Fibroblast of the conjunctiva (primary cell): ENCODE measurements at regions not wholly inside any gene's neighbourhood (a gene's known extent, or its start where the extent isn't known, plus 50 kb on each side); places are given as distances from the start of the nearest gene placed in this dataset.
A peak's percentile ranks its signal among the peaks of the same experiment; 100 is the strongest.
"Not testable (repeated sequence)": the region's sequence is repeated elsewhere in the genome, so short reads cannot be mapped to it uniquely, and the experiment has no call there.

Source experiments
- DNase-seq: peaks from one replicate; pipeline ENCODE4 v3.0.0-alpha.2; 2010; ENCODE audit warnings: low read depth

DNA sequence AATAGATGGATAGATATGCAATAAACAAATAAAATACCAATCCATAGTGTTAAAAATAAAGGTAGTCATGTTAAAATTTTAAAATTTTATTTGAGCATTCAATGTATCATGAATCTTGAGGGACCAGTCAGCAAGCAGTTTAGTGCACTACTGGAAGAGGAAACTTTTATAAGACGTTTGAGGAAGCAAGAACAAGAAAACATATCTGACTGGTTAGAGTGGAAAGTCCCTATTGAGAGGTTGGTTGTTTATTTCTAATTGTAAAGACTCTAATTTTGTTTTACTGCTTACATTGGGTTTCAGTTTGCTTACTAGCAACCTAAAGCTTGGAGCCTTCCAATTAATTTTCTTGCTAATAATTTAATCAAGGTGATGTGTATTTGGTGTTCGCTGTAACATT is 786.2 kb downstream of the RAB28 start:
- no peak for DNase-seq

DNA sequence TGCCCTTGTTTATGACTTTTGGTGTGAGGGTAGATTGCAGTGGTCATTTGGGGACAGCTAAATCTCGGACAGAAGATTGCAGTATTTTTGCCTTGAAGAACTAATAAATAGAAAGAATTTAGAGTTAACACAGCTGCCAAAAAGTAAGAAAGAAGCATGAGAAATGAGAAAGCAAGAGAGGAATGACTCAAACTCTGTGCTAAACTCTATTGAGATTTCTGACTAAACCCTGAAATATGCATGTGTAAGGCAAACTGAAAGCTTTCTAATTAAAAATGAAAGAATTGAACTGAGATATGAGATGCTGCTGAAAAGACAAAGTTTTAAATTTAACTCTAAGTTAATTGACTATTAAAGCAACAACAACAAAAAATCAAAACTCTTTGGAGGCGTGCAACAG is 791.3 kb downstream of the RAB28 start:
- no peak for DNase-seq

DNA sequence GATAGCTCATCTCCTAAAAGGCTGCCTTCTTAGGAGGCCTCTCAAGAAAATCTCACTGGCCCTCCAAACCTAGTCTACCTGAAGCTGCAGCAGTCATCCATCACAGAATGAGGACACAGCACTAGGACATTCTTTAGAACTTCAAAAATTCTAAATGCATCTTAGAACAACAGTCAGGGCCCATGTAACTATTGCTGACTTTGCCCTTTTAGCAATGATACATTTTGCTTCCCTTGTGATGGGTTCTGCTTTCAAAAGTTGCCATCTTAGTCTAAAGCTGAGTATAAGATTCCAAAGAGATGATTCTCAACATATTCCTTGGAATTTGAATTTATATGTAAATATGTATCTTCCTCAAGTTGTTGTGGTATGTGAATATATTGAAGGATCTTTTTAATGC is 793.0 kb downstream of the RAB28 start:
- DNase-seq = no peak

DNA sequence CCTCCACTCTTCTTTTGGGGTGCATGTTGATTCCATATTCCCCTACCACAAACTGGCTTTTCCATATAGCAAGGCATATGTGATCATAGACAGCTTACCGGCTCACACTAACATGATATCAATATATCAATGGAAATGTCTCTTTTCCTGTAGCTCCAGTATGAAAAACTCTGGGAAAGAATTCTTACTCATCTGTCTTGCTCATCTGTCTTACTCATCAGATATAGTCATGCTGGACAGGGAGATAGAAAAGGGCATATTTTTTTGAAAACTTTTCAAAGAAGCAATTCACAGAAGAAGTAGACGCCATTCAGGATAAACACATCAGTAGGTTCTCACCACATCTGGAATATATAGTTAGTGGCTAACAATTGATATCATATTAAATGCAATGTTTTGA is 794.7 kb downstream of the RAB28 start:
- no peak for DNase-seq

DNA sequence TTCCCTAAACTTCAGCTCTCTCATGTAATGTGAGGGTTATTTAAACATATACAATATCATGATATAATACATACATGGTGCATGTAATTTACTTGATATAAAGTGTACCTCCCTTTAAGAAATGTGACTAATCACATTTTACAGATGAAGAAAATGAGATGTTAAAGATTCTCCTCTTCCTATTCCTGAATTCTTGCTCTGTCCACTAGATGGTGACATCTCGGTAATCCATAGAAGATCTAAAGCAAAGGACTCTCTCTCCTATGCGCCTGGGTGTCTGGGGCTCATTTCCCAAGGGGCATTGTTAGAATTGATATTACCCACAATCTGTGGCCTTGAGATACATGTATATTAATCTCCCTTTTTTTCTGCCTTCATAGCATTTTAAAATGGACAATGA is 804.9 kb downstream of the RAB28 start:
- DNase-seq = no peak

DNA sequence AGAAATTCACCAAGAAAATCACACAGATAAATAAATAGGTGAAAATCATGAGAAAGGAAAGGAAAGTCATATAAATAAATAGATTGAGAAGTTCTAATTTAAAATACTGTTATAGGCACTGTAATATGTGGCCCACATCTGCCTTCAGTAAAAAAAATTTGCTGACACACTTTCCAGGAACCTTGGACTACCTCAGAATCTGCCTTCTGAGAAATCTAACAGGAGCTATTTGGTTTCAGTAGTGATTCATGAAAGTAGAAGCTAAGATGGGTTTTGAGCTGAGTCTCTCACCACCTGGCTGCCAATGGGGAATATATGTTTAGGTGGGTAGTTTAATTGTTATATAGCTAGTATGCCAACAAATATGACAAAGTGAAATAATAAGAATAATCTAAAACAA is 810.0 kb downstream of the RAB28 start:
- no peak for DNase-seq

DNA sequence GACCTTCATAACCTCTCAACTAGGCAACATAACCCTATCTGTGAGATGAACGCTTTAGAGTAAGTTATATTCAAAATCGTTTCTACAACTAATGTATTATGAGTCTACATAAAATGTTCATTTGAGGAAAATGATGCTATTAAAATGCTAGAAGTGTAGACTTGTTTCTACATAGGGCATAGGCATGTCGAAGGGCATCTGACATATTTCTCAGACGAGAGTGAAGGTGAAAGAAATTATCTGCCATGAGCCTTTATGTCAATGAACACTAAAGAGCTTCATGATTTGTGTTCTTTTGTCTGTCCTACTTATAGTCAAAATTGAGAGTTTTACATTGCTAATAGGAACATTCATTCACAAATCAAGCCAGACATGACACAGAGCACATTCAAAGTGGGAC is 811.8 kb downstream of the RAB28 start:
- no peak for DNase-seq

DNA sequence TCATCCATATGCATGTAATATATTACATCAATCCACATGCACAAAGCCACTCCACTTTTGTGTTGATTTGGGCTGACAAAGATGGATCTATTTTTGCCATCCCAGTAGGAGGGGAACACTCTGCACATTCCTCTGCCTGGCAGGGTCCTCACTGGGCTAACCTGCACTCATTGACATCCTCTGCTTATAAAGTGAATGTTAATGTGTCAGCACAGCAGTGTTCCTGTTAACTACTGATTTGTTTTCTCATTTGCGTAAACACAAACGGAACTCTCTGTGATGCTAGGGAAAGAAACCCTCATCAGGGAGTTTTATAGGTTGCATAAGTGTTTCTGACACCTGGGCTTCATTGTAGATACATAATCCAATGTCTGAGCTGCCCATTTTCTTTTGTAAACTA is 826.0 kb downstream of the RAB28 start:
- no peak for DNase-seq

DNA sequence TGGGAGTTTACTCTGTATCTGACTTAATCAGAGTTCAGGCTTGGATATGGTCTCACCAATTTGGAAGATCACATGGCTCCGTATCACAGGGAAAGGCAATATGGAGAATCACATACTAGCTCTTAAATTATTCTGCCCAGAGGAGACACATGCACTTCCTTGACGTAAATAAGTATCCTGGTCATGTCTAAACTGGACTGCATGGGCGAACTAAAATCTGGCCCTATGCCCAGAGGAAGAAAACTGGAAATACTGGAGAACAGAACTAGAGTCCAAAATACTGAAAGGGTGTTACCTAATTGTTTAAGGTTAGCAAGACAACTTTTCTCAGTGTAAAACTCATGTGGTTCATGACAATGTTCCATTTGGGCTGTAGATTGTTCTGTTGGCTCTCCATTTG is 832.3 kb downstream of the RAB28 start:
- no peak for DNase-seq

DNA sequence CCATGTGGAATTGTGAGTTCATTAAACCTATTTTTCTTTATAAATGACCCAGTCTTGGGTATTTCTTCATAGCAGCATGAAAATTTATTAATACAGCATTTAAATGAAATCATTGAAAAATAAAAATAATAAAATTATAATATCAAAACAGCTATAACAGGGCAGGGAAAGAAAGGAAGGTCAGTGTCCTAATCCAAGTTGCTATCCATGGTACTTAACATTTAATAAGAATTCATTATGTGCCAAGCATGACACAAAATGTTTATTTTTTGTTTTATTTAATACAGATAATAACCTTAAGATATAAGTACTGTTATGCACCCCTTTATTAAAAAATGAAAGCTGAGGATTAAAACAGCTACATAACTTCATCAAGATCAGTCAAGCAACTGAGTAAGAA is 838.4 kb downstream of the RAB28 start:
- no peak for DNase-seq

DNA sequence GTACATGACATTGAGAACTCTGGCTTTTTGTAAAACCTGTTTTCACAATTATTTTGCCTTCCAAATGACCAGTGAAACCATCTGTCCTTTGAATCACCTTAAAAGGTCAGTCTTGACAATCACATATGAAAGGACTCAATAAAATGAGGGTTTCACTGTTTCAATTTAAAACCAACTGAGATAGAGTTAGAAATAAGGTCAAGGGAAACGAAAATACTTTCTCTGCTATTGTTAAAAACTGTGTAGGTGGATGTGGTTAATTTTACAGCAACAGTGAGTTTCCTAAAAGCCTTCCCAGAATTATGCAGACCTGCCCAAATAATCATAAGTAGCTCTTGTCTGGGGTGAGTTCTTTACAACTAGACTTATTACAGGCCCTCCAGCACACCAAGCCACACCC is 839.9 kb downstream of the RAB28 start:
- no peak for DNase-seq

DNA sequence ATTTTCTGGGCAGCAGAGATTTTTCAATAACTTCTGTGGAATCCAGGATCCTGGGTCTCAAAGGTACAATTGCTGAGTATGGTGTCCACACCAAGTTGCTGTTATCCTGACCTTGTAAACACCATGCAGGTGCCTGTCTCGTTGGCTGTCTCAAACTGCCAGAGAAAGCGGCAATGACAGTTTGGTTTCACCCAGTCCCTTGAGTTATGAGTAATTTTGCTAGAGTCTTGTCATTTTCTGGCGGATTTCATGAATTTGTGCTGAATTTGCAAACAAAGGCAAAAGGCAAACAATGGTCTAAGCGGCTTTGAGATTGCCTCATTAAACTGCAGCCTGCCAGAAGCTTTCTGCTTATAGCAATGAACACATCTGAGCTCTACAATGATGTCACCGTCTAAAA is 847.9 kb downstream of the RAB28 start:
- DNase-seq = no peak

DNA sequence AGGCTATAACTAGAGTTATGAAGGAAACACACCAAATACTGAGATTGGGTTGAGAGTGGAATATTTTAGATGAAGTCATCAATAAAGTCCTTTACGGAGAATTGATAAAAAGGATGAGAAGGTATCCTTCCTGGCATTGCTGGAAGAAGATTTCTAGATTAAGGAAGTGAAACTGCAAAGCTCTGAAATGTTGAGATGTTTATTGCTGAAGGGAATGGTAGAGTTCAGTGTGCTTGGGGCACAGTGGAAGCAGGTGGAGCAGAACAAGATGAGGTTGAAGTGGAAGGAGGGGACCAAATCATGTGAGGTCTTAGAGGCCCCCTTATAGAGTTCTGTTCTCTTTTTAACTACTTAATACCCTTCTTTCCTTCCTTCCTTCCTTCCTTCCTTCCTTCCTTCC is 848.5 kb downstream of the RAB28 start:
- DNase-seq = no peak

DNA sequence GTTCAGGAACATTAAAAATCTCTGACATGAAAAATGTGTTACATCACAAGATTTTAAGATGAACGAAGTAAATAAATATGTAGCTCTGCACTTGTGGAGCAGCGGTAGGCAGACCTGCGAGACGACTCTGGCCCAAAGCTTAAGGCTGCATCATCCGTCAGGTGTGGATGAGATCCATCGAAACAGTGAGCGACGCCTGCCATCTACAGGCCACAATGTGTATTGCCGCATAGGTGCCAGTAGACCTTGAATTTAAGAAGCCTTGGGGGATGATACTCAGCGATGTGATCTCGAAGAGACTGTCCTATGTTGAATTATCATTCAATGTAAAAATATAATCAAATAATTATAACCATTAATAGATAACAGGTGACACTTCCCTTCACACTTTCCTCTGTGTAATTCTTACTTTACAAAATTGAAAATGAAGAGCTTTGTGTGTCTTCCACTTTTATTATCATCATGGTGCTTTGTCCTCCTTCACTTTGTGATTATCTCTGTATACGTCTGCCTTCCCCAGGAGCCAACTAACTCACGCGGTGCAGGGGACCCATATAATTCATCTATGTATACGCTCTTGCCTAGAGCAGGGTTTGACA is 851.0 kb downstream of the RAB28 start:
- peak; percentile 37 for DNase-seq

DNA sequence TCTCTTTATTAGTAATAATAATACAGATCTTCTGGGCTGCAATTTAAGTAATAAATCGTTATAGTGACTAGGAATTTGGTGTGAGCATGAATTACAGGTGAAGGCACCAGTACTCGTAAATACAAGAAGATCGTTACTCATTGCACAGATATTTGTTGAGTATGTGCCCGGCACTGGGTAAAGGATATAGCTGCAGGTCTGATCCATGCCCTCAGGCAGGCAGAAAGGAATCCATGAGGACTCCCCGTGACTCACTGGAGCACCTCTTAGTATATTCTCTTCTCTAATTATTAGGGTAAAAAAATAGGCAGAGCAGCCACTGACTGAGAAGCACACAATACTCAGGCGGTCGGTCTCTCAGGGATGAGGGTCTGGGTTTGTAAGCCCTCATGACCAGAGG is 868.3 kb downstream of the RAB28 start:
- DNase-seq = no peak

DNA sequence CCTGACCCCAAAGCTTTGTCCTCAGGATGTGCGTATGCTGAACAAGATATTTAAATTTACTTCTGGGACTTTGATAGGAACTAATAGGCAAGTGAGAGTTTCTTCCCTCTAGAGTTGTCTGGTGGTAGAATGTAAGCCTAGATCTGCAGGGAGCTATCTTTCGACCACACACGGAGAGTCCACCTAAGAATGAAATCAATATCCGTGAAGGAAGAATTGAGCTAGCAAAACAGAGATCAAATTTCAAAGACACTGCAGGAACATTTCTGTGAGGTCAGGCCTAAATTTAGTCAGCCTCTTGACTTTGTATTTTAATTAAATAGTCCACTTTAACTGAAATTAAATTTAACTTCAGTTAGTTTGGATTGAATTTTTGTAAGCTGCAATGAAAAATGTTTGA is 871.3 kb downstream of the RAB28 start:
- DNase-seq = no peak

DNA sequence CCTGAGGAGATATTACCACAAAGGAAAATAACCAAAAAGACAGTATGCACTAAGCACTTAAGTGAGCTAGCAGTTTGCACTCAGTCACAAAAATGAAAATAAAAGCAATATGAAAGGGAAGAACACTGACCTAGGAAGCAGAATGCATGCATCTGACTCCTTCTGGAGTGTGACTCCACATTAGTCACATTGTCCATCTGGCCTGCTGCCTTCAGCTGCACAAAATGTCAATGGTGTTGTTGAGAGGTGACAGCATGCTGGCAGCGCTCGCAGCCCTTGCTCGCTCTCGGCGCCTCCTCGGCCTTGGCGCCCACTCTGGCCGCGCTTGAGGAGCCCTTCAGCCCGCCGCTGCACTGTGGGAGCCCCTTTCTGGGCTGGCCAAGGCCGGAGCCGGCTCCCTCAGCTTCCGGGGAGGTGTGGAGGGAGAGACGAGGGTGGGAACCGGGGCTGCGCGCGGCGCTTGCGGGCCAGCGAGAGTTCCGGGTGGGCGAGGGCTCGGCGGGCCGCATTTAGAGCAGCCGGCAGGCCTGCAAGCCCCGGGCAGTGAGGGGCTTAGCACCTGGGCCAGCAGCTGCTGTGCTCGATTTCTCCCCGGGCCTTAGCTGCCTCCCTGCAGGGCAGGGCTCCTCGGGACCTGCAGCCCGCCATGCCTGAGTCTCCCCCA is 874.8 kb downstream of the RAB28 start:
- not testable (repeated sequence) for DNase-seq

DNA sequence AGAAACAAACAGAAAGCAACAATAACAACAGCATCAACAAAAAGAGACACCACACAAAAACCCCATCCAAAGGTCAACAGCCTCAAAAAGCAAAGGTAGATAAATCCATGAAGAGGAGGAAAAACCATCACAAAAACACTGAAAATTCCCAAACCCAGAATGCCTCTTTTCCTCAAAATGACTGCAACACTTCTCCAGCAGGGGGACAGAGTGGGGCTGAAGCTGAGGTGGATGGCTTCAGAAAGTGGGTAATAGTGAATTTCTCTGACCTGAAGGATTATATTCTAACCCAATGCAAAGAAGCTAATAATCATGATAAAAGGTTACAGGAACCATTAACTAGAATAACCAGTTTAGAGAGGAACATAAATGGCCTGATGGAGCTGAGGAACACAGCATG is 888.2 kb downstream of the RAB28 start:
- no peak for DNase-seq

DNA sequence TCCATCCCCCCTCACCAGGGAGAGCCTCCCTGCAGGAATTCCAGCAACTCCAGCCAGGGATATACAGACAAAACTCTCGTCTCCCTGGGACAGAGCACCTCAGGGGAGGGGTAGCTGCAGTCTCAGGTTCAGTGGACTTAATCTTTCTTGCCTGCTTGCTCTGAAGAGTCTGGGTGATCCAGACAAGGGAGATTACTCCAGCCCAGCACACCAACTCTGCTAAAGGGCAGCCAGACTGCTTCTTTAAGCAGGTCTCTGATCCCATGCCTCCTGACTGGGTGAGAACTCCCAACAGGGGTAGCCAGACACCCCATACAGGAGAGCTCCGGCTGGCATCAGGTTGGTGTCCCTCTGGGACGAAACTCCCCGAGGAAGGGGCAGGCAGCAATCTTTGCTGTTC is 888.7 kb downstream of the RAB28 start:
- DNase-seq = no peak

DNA sequence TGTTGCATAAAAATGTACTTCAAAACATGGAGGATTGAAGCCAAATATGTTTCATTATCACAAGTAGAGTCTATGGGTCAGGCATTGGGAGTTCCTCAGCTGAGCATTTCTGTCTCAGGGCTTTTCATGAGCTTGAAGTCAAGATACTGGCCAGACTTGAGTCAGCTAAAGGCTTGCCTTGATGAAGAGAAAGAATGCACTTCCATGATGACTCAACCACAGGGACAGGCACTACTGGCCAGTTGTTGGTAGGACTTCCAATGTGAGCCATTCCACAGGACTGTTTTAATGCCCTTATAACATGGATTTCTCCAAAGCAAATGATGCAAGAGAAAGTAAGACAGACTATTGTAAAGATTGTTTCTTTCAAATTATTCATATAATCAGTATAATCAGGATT is 895.6 kb downstream of the RAB28 start:
- DNase-seq = no peak

DNA sequence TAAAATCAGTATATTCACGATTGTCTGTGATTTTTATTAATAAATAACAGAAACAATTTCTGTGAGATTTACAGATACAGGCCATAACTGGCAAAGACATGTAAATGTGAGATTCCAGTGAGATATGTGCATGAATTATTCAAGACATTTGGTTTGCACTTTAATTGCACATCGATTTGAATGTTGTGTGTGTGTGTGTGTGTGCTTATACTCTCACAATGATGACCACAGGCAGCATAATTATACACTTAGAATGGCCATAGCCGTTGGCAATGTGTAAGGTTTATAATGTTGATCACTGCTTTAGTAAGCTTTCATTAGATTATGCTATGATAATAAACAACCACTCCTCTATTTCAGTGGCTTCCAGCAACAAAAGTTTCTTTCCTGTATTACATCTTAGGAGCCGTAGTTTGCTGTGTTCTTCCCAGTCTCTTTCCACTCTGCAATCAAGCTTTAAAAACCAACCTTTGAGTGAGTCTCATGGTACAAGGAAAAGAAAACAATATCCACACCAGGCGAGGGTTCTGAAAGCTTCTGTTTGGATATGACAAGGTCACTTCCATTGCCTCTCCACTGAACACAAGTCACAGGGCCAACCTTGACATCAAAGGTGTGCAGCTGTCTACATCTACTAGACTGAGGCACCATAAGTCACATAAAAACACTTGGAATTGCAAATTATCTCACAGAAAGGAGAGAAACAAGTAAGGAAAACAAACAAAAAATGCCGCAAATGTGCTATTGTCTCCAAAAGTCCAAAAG is 897.7 kb downstream of the RAB28 start:
- DNase-seq = no peak

DNA sequence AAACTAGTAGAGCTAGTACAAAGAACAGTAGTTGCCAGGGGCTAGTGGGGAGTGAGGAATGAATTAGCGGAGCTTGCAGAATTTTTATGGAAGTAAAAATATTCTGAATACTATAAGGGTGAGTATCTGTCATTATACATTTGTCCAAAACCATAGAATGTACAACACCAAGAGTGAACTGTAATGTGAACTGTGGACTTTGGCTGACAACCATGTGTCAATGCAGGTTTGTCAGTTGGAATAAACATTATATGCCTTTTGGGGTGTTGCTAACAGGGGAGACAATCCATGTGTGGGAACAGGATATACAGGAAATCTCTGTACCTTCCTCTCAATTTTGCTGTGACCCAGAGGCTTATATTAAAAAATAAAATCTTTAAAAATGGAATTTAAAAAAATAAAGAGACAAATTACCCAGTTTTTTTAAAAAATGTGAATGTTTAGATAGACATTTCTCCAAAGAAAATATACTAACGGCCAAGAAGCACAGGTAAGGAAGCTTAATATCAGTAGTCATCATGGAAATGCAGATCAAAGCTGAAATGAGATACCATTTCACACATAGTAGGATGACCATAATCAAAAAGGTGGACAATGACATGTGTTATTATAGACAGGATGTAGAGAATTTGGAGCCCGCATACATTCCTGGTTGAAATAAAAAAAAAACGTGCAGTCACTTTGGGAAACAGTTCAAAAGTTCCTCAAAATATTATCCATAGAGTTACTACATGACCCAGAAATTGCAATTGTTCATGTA is 899.8 kb downstream of the RAB28 start:
- no peak for DNase-seq

DNA sequence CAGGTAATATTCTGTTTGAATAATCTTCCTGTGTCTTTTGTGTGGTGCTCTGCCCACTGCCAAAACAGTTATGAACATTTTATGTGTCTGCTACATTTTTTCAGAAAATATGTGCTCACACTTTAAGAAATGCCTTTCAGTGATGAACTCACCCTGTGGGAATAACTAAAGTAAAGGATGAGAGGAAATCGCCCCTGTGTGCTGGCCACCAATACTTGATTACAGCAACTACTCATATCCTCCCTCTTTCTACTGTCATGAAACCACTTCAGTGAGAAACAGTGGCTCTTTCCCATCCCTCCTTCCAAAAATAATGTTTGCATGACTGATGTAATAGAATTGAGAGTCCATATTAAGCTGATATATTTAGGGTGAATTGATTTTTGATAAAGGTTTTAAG is 900.9 kb downstream of the RAB28 start:
- DNase-seq = no peak
